PFSK-1 (cell line): ENCODE measurements at regions not wholly inside any gene's neighbourhood (a gene's known extent, or its start where the extent isn't known, plus 50 kb on each side); places are given as distances from the start of the nearest gene placed in this dataset.

Experiments used
- POLR2AphosphoS5 ChIP-seq: IDR thresholded peaks from 2 replicates; pipeline ENCODE4 v1.6.1; 2012; ENCODE audit warnings: low read depth, mild to moderate bottlenecking, control low read depth, low read length, moderate library complexity
- REST ChIP-seq, 2 experiments: IDR thresholded peaks; 2 replicates each; pipeline versions ENCODE4 v1.6.1 to v1.8.0; 2011 to 2012; ENCODE audit warnings: low read depth in 2 of 2, low read length in 2 of 2, control low read depth in 1 of 2, inconsistent platforms in 1 of 2, mild to moderate bottlenecking in 1 of 2, moderate library complexity in 1 of 2; ENCODE audit not compliant: insufficient read depth in 1 of 2
- SIN3A ChIP-seq: IDR thresholded peaks from 2 replicates; pipeline ENCODE4 v1.6.1; 2012; ENCODE audit warnings: mild to moderate bottlenecking, low read length, moderate library complexity, borderline replicate concordance; ENCODE audit not compliant: insufficient read depth

DNA sequence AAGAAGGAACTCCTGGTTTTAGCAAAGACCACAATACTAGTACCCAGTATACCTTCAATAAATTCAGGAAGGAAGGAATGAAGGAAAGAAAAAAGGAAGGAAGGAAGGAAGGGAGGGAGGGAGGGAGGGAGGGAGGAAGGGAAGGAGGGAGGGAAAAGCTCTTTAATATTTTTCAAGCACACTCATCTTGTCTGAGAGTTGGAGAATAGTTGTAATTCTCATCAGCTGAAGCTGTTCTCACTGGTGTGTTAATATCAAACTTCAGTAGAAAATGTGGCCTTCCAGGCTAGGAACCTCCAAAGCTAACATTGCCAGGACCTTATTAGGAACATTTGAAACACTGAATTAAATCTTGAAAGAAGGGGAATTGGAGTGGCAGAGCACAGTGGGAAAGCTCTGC is 55.2 kb upstream of the CDH5 start:
- TF ChIP-seq REST (IDR thresholded peaks at IDR 0.05; ENCODE audit: insufficient read depth in 1 of 2, low read depth in 2 of 2, low read length in 2 of 2) (no peak), POLR2AphosphoS5 (no peak), SIN3A (no peak)
